Cortex of kidney (tissue), 1 donor: ENCODE measurements at regions not wholly inside any gene's neighbourhood (a gene's known extent, or its start where the extent isn't known, plus 50 kb on each side); places are given as distances from the start of the nearest gene placed in this dataset.

Source experiments
- DNase-seq: peaks from one replicate; lab custom pipeline; 2025; lab: John Stamatoyannopoulos, UW

- DNase-seq = no peak
These were observed 103.5 kb upstream of the PTCH1 start for GRCh38 chr9:95620314-95620713.

- DNase-seq = no peak
These were observed 98.5 kb upstream of the PTCH1 start for GRCh38 chr9:95615246-95615645.

GRCh38 chr9:95613670-95614069 lies 96.9 kb upstream of the PTCH1 start:
- DNase-seq = no peak

DNA sequence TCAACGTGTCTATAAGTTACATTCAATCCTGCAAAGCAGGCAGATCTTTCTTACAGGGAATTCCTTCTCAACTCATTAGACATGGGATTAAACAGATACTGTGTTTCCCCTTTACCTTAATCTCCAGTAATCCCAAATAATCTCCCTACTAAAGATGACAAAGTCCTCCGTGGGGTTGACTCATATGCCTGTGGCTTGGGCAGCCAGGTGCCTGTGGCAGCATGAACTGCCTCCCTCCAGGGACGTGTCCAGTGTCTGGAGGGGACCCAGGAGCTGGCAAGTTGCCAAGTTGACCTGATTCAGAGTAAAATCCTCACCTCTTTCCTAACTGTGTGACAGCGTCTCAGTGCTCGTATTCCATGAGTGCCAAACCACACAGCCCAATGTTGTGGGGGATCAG lies 94.6 kb upstream of the PTCH1 start:
- no peak for DNase-seq

DNA sequence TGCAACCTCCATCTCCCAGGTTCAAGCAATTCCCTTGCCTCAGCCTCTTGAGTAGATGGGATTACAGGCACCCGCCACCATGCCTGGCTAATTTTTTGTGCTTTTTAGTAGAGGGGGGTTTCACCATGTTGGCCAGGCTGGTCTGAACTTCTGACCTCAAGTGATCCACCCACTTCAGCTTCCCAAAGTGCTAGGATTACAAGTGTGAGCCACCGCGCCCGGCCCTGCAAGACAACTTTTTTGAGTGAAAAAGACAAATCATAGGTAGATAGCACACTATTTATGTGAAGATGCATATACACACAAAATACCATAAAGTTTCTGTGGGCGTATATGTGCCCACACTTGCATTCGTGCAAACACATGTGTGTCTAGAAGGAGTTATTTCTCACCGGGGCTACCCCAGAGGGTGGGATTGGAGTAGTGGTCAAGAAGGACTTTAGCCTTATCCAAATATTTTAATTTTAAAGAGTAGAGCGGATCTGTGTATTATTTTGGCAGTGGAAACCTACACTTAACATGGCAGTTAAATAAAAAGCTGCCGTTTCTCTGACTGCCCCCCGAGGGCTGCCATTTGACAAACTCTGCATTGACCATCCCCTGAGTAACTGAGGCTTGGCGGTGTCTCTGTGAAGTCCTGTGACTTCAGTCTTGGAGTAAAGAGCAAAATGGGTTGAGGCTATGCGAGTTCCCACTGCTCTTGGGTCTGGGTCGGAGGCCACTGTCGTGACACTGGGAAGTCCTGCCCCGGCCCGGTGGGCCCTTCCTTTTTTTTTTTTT lies 93.4 kb upstream of the PTCH1 start:
- DNase-seq = no peak

GRCh38 chr9:95609426-95609825 lies 92.7 kb upstream of the PTCH1 start:
- DNase-seq = peak; percentile 13

DNA sequence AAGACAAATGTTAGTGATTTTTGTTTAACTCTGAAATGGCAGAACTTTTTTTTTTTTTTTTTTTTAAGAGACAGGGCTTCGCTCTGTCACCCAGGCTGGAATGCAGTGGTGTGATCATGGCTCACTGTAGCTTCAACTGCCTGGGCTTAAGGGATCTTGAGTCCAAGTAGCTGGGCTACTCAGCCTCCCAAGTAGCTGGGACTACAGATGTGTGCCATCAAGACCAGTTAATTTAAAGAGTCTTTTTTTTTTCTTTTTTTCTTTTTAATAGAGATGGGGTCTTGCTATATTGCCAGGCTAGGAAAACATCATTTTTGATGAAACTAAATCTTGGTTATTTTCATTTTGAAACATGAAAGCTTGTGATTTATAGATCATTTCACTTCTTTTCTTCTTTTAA lies 91.6 kb upstream of the PTCH1 start:
- no peak for DNase-seq

GRCh38 chr9:95607507-95607906 lies 90.7 kb upstream of the PTCH1 start:
- DNase-seq = no peak

GRCh38 chr9:95606489-95607350 lies 89.9 kb upstream of the PTCH1 start:
- no peak for DNase-seq

- no peak for DNase-seq
These were observed 89.2 kb upstream of the PTCH1 start for GRCh38 chr9:95605816-95606488.

GRCh38 chr9:95605101-95605500 lies 88.3 kb upstream of the PTCH1 start:
- DNase-seq = no peak

GRCh38 chr9:95598236-95598635 lies 81.5 kb upstream of the PTCH1 start:
- DNase-seq = no peak

DNA sequence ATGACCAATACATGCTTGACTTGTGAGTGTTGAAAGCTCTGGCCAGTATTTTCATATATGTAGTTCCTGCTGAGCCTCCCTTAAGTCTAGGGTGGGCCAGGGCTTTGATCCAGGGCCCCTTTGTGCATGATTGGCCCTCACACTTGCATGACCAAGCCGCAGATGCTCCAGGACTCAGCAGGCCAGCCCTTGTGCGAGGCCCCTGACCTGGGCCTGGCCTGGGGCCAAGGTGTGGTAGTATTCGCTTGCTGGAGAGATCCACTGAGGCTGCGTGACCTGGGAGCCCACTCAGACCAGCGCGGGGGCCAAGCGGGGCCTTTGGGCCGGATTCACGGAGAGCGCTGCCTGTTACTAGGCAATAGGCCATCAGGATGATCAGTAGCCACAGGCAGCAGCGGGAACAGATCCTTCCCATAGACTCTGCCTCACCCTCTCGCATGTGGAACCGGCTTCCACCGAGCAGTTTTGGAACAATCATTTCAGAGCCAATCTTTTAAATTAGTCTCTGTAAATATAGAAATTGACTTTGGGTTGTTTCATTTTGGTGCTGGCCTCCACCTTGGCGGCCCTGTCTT lies 79.0 kb upstream of the PTCH1 start:
- no peak for DNase-seq

DNA sequence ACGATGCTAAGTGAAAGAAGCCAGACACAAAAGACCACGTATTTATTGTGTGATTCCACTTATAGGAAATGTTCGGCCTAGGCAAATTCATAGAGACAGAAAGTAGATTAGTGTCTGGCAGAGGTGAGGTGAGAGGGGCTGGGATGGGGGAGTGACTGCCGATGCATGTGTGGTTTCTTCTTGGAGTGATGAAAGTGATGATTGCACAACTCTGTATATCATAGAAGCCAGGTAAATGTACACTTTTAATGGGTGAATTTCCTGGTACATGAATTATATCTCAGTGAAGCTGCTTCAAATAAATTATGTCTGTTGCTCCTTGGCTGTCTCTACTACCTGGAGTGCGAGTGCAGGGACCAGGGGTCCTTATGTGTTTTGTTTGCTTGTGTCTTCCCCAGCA lies 76.2 kb upstream of the PTCH1 start:
- DNase-seq = no peak

DNA sequence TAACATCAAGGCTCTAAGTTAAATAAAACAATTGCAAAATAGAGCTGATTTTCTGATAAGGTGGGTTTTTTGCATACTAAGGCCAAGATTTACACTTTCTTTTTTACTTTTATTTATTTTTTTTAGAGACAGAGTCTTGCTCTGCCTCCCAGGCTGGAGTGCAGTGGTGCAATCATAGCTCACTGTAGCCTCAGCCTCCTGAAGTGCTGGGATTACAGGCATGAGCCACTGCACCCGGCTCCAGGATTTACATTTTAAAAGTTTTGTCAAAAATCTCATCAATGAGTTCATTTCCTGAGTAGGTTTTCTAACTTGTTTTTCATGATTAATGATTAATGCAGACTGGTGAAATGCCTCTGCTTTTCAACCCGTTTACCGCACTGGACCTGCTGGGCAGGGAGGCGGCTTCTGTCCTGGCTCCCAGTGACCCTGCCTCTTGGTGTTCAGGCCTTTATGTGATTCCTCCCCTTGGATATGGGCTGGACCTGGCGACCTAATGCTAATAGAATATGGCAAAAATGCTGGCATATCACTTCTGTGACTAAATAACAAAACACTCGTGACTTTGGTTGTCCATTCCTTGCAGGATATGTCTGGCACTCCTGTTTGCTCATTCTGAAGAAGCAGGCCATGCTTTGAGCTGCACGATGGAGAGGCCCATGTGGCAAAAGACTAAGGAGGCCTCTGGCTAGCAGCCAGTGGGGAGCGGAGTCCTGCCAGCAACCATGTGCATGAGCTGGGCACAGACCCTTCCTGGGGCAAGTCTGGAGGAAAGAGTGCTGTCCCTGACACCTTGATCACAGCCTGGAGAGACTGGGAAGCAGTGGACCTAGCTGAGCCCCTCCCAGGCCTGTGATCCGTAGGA lies 72.2 kb upstream of the PTCH1 start:
- DNase-seq = no peak

GRCh38 chr9:95587021-95587964 lies 70.5 kb upstream of the PTCH1 start:
- DNase-seq = no peak

GRCh38 chr9:95586326-95586725 lies 69.6 kb upstream of the PTCH1 start:
- no peak for DNase-seq

- no peak for DNase-seq
These were observed 69.1 kb upstream of the PTCH1 start for GRCh38 chr9:95585824-95586223.

DNA sequence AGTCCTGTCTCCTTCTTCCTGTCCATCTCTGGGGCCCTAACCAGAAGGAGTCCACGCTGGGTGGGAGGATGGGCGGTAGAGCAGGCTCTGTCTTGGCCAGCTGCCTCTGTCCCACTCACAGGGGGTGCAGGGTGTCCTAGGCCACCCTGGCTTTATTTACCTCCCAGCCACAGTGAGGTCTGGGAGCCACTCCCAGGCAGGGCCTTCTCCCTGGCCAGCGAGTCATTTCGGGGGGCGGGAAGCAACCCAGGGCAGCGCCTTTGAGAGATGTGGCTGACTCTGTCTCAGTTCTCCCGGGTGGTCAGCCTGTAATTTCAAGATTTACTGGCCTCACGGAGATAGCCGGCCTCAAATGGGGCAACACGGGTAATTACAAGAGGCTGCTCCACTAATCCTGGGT lies 67.4 kb upstream of the PTCH1 start:
- DNase-seq = no peak

DNA sequence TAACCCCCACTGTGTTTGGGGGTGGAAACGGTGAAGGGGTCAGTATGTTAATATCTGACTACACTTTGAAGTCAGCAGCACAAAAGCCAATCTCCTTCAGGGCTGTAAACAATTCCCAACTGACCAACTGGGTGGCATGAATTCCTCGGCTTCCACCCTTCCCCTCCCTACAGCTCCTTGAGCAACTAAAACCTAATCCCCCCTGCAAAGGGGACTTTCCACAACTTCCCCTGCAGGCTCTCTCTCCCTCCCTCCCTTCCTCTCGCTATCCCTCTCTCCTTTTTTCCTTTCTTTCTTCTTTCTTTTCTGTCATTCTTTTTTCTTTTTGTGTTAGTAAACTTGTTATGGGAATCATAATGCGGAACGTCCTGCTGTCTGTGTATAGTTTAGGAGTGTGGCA lies 65.1 kb upstream of the PTCH1 start:
- no peak for DNase-seq
